ENCODE measurements at regions not wholly inside any gene's neighbourhood (a gene's known extent, or its start where the extent isn't known, plus 50 kb on each side); places are given as distances from the start of the nearest gene placed in this dataset.

GRCh38 chr18:39346916-39347315 is 1781.3 kb upstream of the CELF4 start:
- Histone ChIP-seq H3K9me3 (no peaks in the 10 kb centered on the region), H3K4me3 (no peak overlapping the region), H3K27ac (no peak overlapping the region), H3K27me3 (ENCODE audit: low read depth) (no peaks in the 10 kb centered on the region), H3K4me1 (no peaks in the 10 kb centered on the region), H3K36me3 (no peaks in the 10 kb centered on the region)
- no peak for TF ChIP-seq CTCF (IDR thresholded peaks at IDR 0.05)
- DNase-seq (no peak), ATAC-seq (no peak)
- intact Hi-C loops (cut with DNase I): no loop called here

- H3K9me3 ChIP-seq: no peaks in the 10 kb centered on the region
- no peak for TF ChIP-seq CTCF (IDR thresholded peaks at IDR 0.05)
- no peak overlapping the region for H3K27ac ChIP-seq
- ATAC-seq: no peak
- no peaks in the 10 kb centered on the region for H3K4me1 ChIP-seq
- intact Hi-C loops (cut with DNase I): no loop called here
- no peaks in the 10 kb centered on the region for H3K27me3 ChIP-seq (ENCODE audit: low read depth)
- no peak for DNase-seq
- no peaks in the 10 kb centered on the region for H3K36me3 ChIP-seq
- no peak overlapping the region for H3K4me3 ChIP-seq
Measured at GRCh38 chr18:39345321-39345720, 1779.7 kb upstream of the CELF4 start.

- no peak for TF ChIP-seq CTCF (IDR thresholded peaks at IDR 0.05)
- intact Hi-C loops (cut with DNase I): no loop called here
- Histone ChIP-seq H3K4me3 (no peak overlapping the region), H3K9me3 (no peaks in the 10 kb centered on the region), H3K27ac (no peak overlapping the region), H3K27me3 (ENCODE audit: low read depth) (no peaks in the 10 kb centered on the region), H3K36me3 (no peaks in the 10 kb centered on the region), H3K4me1 (no peaks in the 10 kb centered on the region)
- ATAC-seq (no peak), DNase-seq (no peak)
Measured at GRCh38 chr18:39344487-39344886, 1778.9 kb upstream of the CELF4 start.

GRCh38 chr18:39341129-39341528 is 1775.5 kb upstream of the CELF4 start:
- ATAC-seq: no peak
- intact Hi-C loops (cut with DNase I): no loop called here
- Histone ChIP-seq H3K9me3 (no peaks in the 10 kb centered on the region), H3K27me3 (ENCODE audit: low read depth) (no peaks in the 10 kb centered on the region), H3K27ac (no peak overlapping the region), H3K4me1 (no peaks in the 10 kb centered on the region), H3K4me3 (no peak overlapping the region), H3K36me3 (no peaks in the 10 kb centered on the region)
- TF ChIP-seq CTCF (IDR thresholded peaks at IDR 0.05): no peak
- DNase-seq: no peak

- Histone ChIP-seq H3K9me3 (no peaks in the 10 kb centered on the region), H3K4me1 (no peaks in the 10 kb centered on the region), H3K27me3 (ENCODE audit: low read depth) (no peaks in the 10 kb centered on the region), H3K27ac (no peak overlapping the region), H3K36me3 (no peaks in the 10 kb centered on the region), H3K4me3 (no peak overlapping the region)
- no peak for TF ChIP-seq CTCF (IDR thresholded peaks at IDR 0.05)
- intact Hi-C loops (cut with DNase I): no loop called here
- DNase-seq (no peak), ATAC-seq (no peak)
Measured at GRCh38 chr18:39340418-39340817, 1774.8 kb upstream of the CELF4 start.
